HepG2 (cell line): ENCODE measurements at regions not wholly inside any gene's neighbourhood (a gene's known extent, or its start where the extent isn't known, plus 50 kb on each side); places are given as distances from the start of the nearest gene placed in this dataset.

Experiments
- ATAC-seq: fragments of 200-7000 bp; cut with Tn5 transposase; 3 replicates; pipeline ENCODE4 v1.9.1; 2020; ENCODE audit warnings: mild to moderate bottlenecking, moderate library complexity
- BruUV-seq: library from RNA; stranded (reverse); fragments of 400-500 nt; replicated peaks from 2 replicates; lab custom pipeline; 2021; lab: Mats Ljungman, UMichigan
- CTCF ChIA-PET: fragments of 300-600 bp; formaldehyde crosslinking; extraction: SDS; loops from one replicate; lab custom pipeline; 2021; ENCODE audit warnings: low total read pairs, inconsistent platforms, low intra/inter-chr PET ratio; lab: Yijun Ruan, JAX
- POLR2A ChIA-PET: fragments of 350-600 bp; sonication (Branson Sonifier 250); formaldehyde crosslinking; loops from one replicate; lab custom pipeline; 2020; ENCODE audit warnings: antibody characterized with exemption, inconsistent platforms; lab: Yijun Ruan, JAX
- DNase-seq: peaks from one replicate; pipeline ENCODE4 v3.0.0-alpha.2; 2015; ENCODE audit warnings: low spot score
- FAIRE-seq: peaks from 3 replicates; lab custom pipeline; 2011; peaks lifted over from hg19 to GRCh38; lab: Jason Lieb, UNC
- H2AFZ ChIP-seq: one replicate; pipeline ENCODE4 v1.6.1; 2011; ENCODE audit warnings: low read length, inconsistent platforms
- H3K27ac ChIP-seq: fragments of 300-600 bp; 3 replicates; pipeline ENCODE4 v1.8.0; 2011; ENCODE audit warnings: mixed run types, mild to moderate bottlenecking, mixed read lengths, low read length, inconsistent platforms; ENCODE audit not compliant: insufficient read depth; ENCODE audit errors: extremely low read length
- H3K27me3 ChIP-seq, 2 experiments: fragments of 200-600 bp in 1 of 2; 2 replicates in 1 of 2; 3 replicates in 1 of 2; pipeline versions ENCODE4 v1.6.0 to v1.8.0; 2011; ENCODE audit warnings: low read length in 2 of 2, mild to moderate bottlenecking in 2 of 2, moderate library complexity in 2 of 2, inconsistent platforms in 1 of 2; ENCODE audit not compliant: insufficient read depth in 2 of 2, control insufficient read depth in 1 of 2
- H3K36me3 ChIP-seq, 2 experiments: fragments of 200-600 bp in 1 of 2; replicated peaks in 1 of 2; 2 replicates in 1 of 2; 3 replicates in 1 of 2; pipeline versions ENCODE4 v1.5.1 to v1.8.0; 2011; ENCODE audit warnings: low read length in 2 of 2, inconsistent platforms in 1 of 2; ENCODE audit not compliant: insufficient read depth in 2 of 2, control insufficient read depth in 1 of 2
- H3K4me1 ChIP-seq: 2 replicates; pipeline ENCODE4 v1.5.1; 2012; ENCODE audit warnings: low read length, inconsistent platforms; ENCODE audit not compliant: insufficient read depth
- H3K4me2 ChIP-seq: 2 replicates; pipeline ENCODE4 v1.6.0; 2011; ENCODE audit warnings: low read depth, low read length, inconsistent platforms
- H3K4me3 ChIP-seq, 3 experiments: fragments of 200-600 bp in 1 of 3; sonication (generic), shearing (Covaris generic) in 1 of 3; replicated peaks in 1 of 3; 2 replicates each; pipeline ENCODE4 v1.5.1; 2011 to 2016; ENCODE audit warnings: low read length in 3 of 3, inconsistent platforms in 2 of 3, low read depth in 2 of 3, mild to moderate bottlenecking in 2 of 3, control low read depth in 1 of 3, mixed read lengths in 1 of 3; ENCODE audit not compliant: insufficient read depth in 1 of 3
- H3K79me2 ChIP-seq: one replicate; pipeline ENCODE4 v1.6.1; 2011; ENCODE audit warnings: low read length, inconsistent platforms; ENCODE audit not compliant: insufficient read depth
- H3K9ac ChIP-seq: 2 replicates; pipeline ENCODE4 v1.6.0; 2011; ENCODE audit warnings: mild to moderate bottlenecking, low read depth, low read length, inconsistent platforms; ENCODE audit not compliant: insufficient read depth
- H3K9me3 ChIP-seq: 2 replicates; pipeline ENCODE4 v1.5.1; 2012; ENCODE audit warnings: mild to moderate bottlenecking, low read length
- H4K20me1 ChIP-seq: 2 replicates; pipeline ENCODE4 v1.6.0; 2011; ENCODE audit warnings: inconsistent platforms, mild to moderate bottlenecking, low read length, moderate library complexity; ENCODE audit not compliant: insufficient read depth
- ARID2 ChIP-seq: sonication (generic); formaldehyde crosslinking; IDR thresholded peaks from 2 replicates; pipeline ENCODE4 v1.8.1; 2022; ENCODE audit warnings: mild to moderate bottlenecking, missing genetic modification reagents, borderline replicate concordance
- ATF7 ChIP-seq, 2 experiments: fragments of 450-650 bp in 1 of 2; sonication (generic) in 1 of 2; formaldehyde crosslinking in 1 of 2; IDR thresholded peaks; 2 replicates each; pipeline versions ENCODE4 v1.4.0 to v1.6.1; 2016 to 2020; ENCODE audit warnings: antibody characterized with exemption in 1 of 2, mild to moderate bottlenecking in 1 of 2, missing genetic modification reagents in 1 of 2
- BRF2 ChIP-seq: sonication (generic); formaldehyde crosslinking; IDR thresholded peaks from 2 replicates; pipeline ENCODE4 v1.8.1; 2022; ENCODE audit warnings: mild to moderate bottlenecking, missing genetic modification reagents
- CHD2 ChIP-seq: IDR thresholded peaks from 2 replicates; pipeline ENCODE4 v1.6.1; 2011; ENCODE audit warnings: low read depth, low read length, improper control_type of control experiment
- DMAP1 ChIP-seq: IDR thresholded peaks from 2 replicates; pipeline ENCODE4 v1.6.1; 2016
- GMEB2 ChIP-seq: IDR thresholded peaks from 2 replicates; pipeline ENCODE4 v1.6.1; 2016; ENCODE audit warnings: missing biosample characterization, missing genetic modification reagents, low read depth
- IKZF1 ChIP-seq: fragments of 450-650 bp; IDR thresholded peaks from 2 replicates; pipeline ENCODE4 v1.7.1; 2016
- POLR2A ChIP-seq, 2 experiments: IDR thresholded peaks; 2 replicates each; pipeline ENCODE4 v1.6.1; 2011; ENCODE audit warnings: low read depth in 2 of 2, low read length in 2 of 2, mild to moderate bottlenecking in 1 of 2, moderate library complexity in 1 of 2; ENCODE audit not compliant: insufficient read depth in 1 of 2
- SKIL ChIP-seq: sonication (generic); formaldehyde crosslinking; IDR thresholded peaks from 2 replicates; pipeline ENCODE4 v1.8.0; 2022; ENCODE audit warnings: missing genetic modification reagents, mild to moderate bottlenecking, moderate library complexity, borderline replicate concordance
- TAF1 ChIP-seq: sonication (generic); formaldehyde crosslinking; IDR thresholded peaks from 2 replicates; pipeline ENCODE4 v1.4.0; 2020; ENCODE audit warnings: missing genetic modification reagents
- TBX3 ChIP-seq: fragments of 450-650 bp; IDR thresholded peaks from 2 replicates; pipeline ENCODE4 v1.6.1; 2017; ENCODE audit warnings: antibody characterized with exemption, mild to moderate bottlenecking, inconsistent platforms, borderline replicate concordance
- ZBTB1 ChIP-seq: sonication (generic); formaldehyde crosslinking; IDR thresholded peaks from 2 replicates; pipeline ENCODE4 v1.4.0; 2020; ENCODE audit warnings: missing genetic modification reagents, borderline replicate concordance
- ZBTB34 ChIP-seq: sonication (generic); formaldehyde crosslinking; IDR thresholded peaks from 2 replicates; pipeline ENCODE4 v1.8.0; 2022; ENCODE audit warnings: mild to moderate bottlenecking, missing genetic modification reagents
- ZNF180 ChIP-seq: sonication (generic); formaldehyde crosslinking; IDR thresholded peaks from 2 replicates; pipeline ENCODE4 v1.4.0; 2020; ENCODE audit warnings: low read depth, missing genetic modification reagents, borderline replicate concordance
- ZNF329 ChIP-seq: sonication (generic); formaldehyde crosslinking; IDR thresholded peaks from 2 replicates; pipeline ENCODE4 v1.9.0; 2021; ENCODE audit warnings: low read depth, mild to moderate bottlenecking, missing genetic modification reagents
- WGBS: methylation state at CpG from one replicate; pipeline ENCODE4 v1.1.6; 2017; ENCODE audit warnings: low lambda C conversion rate; 5-methylcytosine and 5-hydroxymethylcytosine counted together
- in situ Hi-C: cut with HindIII; loops from 2 replicates; pipeline ENCODE4 v1.10.0; 2017; ENCODE audit warnings: low pct_unique_long_range_greater_than_20kb; ENCODE audit not compliant: extremely low pct_ligation_motif_present
- intact Hi-C: fragments of 100-400 bp; cut with micrococcal nuclease; formaldehyde crosslinking; loops from one replicate; pipeline ENCODE4 v1.10.0; 2022; ENCODE audit not compliant: unreplicated experiment

DNA sequence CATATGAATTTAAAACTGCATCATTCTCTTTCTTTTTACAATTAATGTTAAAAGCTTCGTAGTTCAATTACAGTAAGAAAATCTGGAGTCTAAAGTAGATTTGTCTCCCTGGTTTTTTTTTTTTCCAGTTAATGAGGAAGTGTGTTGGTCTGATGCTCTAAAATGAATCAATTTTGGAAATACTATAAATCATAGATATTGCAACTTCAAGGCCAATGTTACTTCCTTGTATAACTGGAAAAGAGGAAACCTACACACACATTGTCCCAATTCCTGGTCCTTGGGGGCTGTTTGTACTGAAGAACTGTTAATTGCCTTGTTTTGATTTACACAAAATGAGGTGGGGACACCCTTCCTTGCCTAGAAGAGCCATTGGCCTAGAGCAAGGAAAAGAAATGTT lies 107.2 kb downstream of the RGS2 start:
- H3K4me1 ChIP-seq, result no peaks in the 10 kb centered on the region
- FAIRE-seq (no peak), DNase-seq (no peak), ATAC-seq (no peak)
- TF ChIP-seq ZBTB34 (CRISPR knock-in tag) (no peak), TBX3 (no peak), ZBTB1 (CRISPR knock-in tag) (no peak), GMEB2 (CRISPR knock-in tag) (no peak), POLR2A (IDR thresholded peaks at IDR 0.05; ENCODE audit: insufficient read depth in 1 of 2, low read depth in 2 of 2, low read length in 2 of 2) (no peak), DMAP1 (CRISPR knock-in tag) (no peak), ARID2 (no peak), ATF7 (IDR thresholded peaks at IDR 0.05) (no peak), ATF7 (CRISPR knock-in tag; IDR thresholded peaks at IDR 0.05) (no peak), CHD2 (no peak), BRF2 (CRISPR knock-in tag) (no peak), ZNF329 (CRISPR knock-in tag) (no peak), TAF1 (CRISPR knock-in tag) (no peak), ZNF180 (CRISPR knock-in tag) (no peak), IKZF1 (no peak), SKIL (no peak)
- no peaks in the 10 kb centered on the region for H3K27me3 ChIP-seq
- intact Hi-C loops, result no loop called here
- no peaks in the 10 kb centered on the region for H3K36me3 ChIP-seq
- no peak overlapping the region for H2AFZ ChIP-seq
- no peak overlapping the region for H3K4me2 ChIP-seq
- in situ Hi-C loops, result no loop called here
- 0% methylated on average over 1 of the region's 1 CpG for WGBS
- H3K27ac ChIP-seq, result no peak overlapping the region
- no peak overlapping the region for H3K9ac ChIP-seq
- CTCF ChIA-PET, result no interaction called here
- H3K4me3 ChIP-seq, result no peak overlapping the region
- BruUV-seq, result no TSS peak
- H3K79me2 ChIP-seq, result no peaks in the 10 kb centered on the region
- no peaks in the 10 kb centered on the region for H3K9me3 ChIP-seq
- H4K20me1 ChIP-seq, result no peaks in the 10 kb centered on the region
- POLR2A ChIA-PET, result no interaction called here
